ENCODE measurements at regions not wholly inside any gene's neighbourhood (a gene's known extent, or its start where the extent isn't known, plus 50 kb on each side); places are given as distances from the start of the nearest gene placed in this dataset.

- no peak for ATAC-seq
Measured at GRCh38 chr5:9787861-9788600, 157.9 kb upstream of the TAS2R1 start.

GRCh38 chr5:9786380-9787360 is 156.5 kb upstream of the TAS2R1 start:
- no peak for ATAC-seq

More at GRCh38 chr5:9787861-9788600, 157.9 kb upstream of the TAS2R1 start:
- TF ChIP-seq CSDC2 (CRISPR knock-in tag; IDR thresholded peaks at IDR 0.05), result no peak
- TF ChIP-seq PPARA (CRISPR knock-in tag; IDR thresholded peaks at IDR 0.05; ENCODE audit: borderline replicate concordance), result no peak
- TF ChIP-seq CREB5 (CRISPR knock-in tag; IDR thresholded peaks at IDR 0.05; ENCODE audit: low read depth), result no peak
- no peak for TF ChIP-seq ISL1 (CRISPR knock-in tag; IDR thresholded peaks at IDR 0.05)
- no peak for TF ChIP-seq ZC3H10 (CRISPR knock-in tag; IDR thresholded peaks at IDR 0.05)
- no peak for TF ChIP-seq RARB (CRISPR knock-in tag; IDR thresholded peaks at IDR 0.05)
- TF ChIP-seq ZFP3 (CRISPR knock-in tag; IDR thresholded peaks at IDR 0.05), result no peak
- no peak for TF ChIP-seq BACH2 (CRISPR knock-in tag; IDR thresholded peaks at IDR 0.05; ENCODE audit: borderline replicate concordance)

GRCh38 chr5:9785751-9786150 is 155.6 kb upstream of the TAS2R1 start:
- no peak for TF ChIP-seq CREB5 (CRISPR knock-in tag; IDR thresholded peaks at IDR 0.05; ENCODE audit: low read depth)
- TF ChIP-seq GLIS3 (CRISPR knock-in tag; IDR thresholded peaks at IDR 0.05), result no peak
- TF ChIP-seq PPARA (CRISPR knock-in tag; IDR thresholded peaks at IDR 0.05; ENCODE audit: borderline replicate concordance), result no peak
- no peak for TF ChIP-seq ZFP3 (CRISPR knock-in tag; IDR thresholded peaks at IDR 0.05)
- TF ChIP-seq ZC3H10 (CRISPR knock-in tag; IDR thresholded peaks at IDR 0.05), result no peak
- TF ChIP-seq CSDC2 (CRISPR knock-in tag; IDR thresholded peaks at IDR 0.05), result no peak
- no peak for TF ChIP-seq ZNF8 (CRISPR knock-in tag; IDR thresholded peaks at IDR 0.05)
- TF ChIP-seq POU6F1 (CRISPR knock-in tag; IDR thresholded peaks at IDR 0.05; ENCODE audit: borderline replicate concordance, low read depth), result no peak
- TF ChIP-seq BACH2 (CRISPR knock-in tag; IDR thresholded peaks at IDR 0.05; ENCODE audit: borderline replicate concordance), result no peak
- TF ChIP-seq ARNTL (CRISPR knock-in tag; IDR thresholded peaks at IDR 0.05; ENCODE audit: borderline replicate concordance, low read depth), result no peak
- no peak for TF ChIP-seq CSRNP3 (CRISPR knock-in tag; IDR thresholded peaks at IDR 0.05)
- TF ChIP-seq ZFP30 (CRISPR knock-in tag; IDR thresholded peaks at IDR 0.05), result no peak
- TF ChIP-seq ISL1 (CRISPR knock-in tag; IDR thresholded peaks at IDR 0.05), result no peak
- no peak for ATAC-seq

More at GRCh38 chr5:9786380-9787360, 156.5 kb upstream of the TAS2R1 start:
- TF ChIP-seq ZNF70 (CRISPR knock-in tag; IDR thresholded peaks at IDR 0.05) (peak; percentile 95), ZC3H10 (CRISPR knock-in tag; IDR thresholded peaks at IDR 0.05) (no peak)

- TF ChIP-seq TSHZ2 (CRISPR knock-in tag; IDR thresholded peaks at IDR 0.05) (no peak), ZNF565 (CRISPR knock-in tag; conservative IDR thresholded peaks at IDR 0.05; ENCODE audit: low read depth) (no peak), PPARA (CRISPR knock-in tag; IDR thresholded peaks at IDR 0.05; ENCODE audit: borderline replicate concordance) (no peak), ZC3H10 (CRISPR knock-in tag; IDR thresholded peaks at IDR 0.05) (no peak), CSDC2 (CRISPR knock-in tag; IDR thresholded peaks at IDR 0.05) (no peak), RARB (CRISPR knock-in tag; IDR thresholded peaks at IDR 0.05) (no peak), ESRRG (CRISPR knock-in tag; IDR thresholded peaks at IDR 0.05) (no peak), ARNTL (CRISPR knock-in tag; IDR thresholded peaks at IDR 0.05; ENCODE audit: borderline replicate concordance, low read depth) (no peak), CREB5 (CRISPR knock-in tag; IDR thresholded peaks at IDR 0.05; ENCODE audit: low read depth) (no peak)
- no peak for ATAC-seq
Measured at GRCh38 chr5:9784231-9784630, 154.1 kb upstream of the TAS2R1 start.

All from SK-N-SH treated with all-trans-retinoic acid at 6 μM for 48 hours (cell line).